Esophagus squamous epithelium (tissue), 4 donors: ENCODE measurements at regions not wholly inside any gene's neighbourhood (a gene's known extent, or its start where the extent isn't known, plus 50 kb on each side); places are given as distances from the start of the nearest gene placed in this dataset.

ENCODE experiments used
- CTCF ChIP-seq, 6 experiments: fragments of 450-650 bp in 4 of 6; fragments of 200-600 bp in 2 of 6; sonication (generic) in 2 of 6; IDR thresholded peaks; one replicate each; pipeline ENCODE4 v1.5.1; 2016 to 2019; ENCODE audit warnings: antibody characterized with exemption in 6 of 6, mild to moderate bottlenecking in 4 of 6, moderate library complexity in 4 of 6
- POLR2A ChIP-seq, 4 donors: fragments of 450-650 bp; IDR thresholded peaks; one replicate each; pipeline ENCODE4 v1.6.1; 2017; ENCODE audit warnings: antibody characterized with exemption in 4 of 4, mild to moderate bottlenecking in 4 of 4, moderate library complexity in 3 of 4

- TF ChIP-seq CTCF (IDR thresholded peaks at IDR 0.05), result peak in 2 of 6 experiments; percentile 13 to 20
- no peak for TF ChIP-seq POLR2A (IDR thresholded peaks at IDR 0.05)
Observed at GRCh38 chr10:3935141-3935540, 150.1 kb upstream of the KLF6 start.
